ENCODE measurements at regions not wholly inside any gene's neighbourhood (a gene's known extent, or its start where the extent isn't known, plus 50 kb on each side); places are given as distances from the start of the nearest gene placed in this dataset.

- Histone ChIP-seq H4K20me1 (replicated peaks; ENCODE audit: insufficient read depth) (no peaks in the 10 kb centered on the region), H3K4me3 (no peak overlapping the region), H3F3A (replicated peaks; ENCODE audit: low read depth) (no peaks in the 10 kb centered on the region), H3K79me2 (replicated peaks; ENCODE audit: insufficient read depth) (no peaks in the 10 kb centered on the region), H3K36me3 (ENCODE audit: insufficient read depth) (no peaks in the 10 kb centered on the region), H3K4me2 (no peak overlapping the region), H3K27me3 (ENCODE audit: insufficient read depth) (no peaks in the 10 kb centered on the region), H3K27ac (ENCODE audit: low read depth) (no peak overlapping the region), H2AFZ (no peak overlapping the region), H3K9me2 (ENCODE audit: insufficient read depth) (no peaks in the 10 kb centered on the region), H3K4me1 (ENCODE audit: insufficient read depth) (no peaks in the 10 kb centered on the region)
- Mint-ChIP-seq H3K27ac (no peak overlapping the region), H3K36me3 (ENCODE audit: low read depth) (no peaks in the 10 kb centered on the region), H3K27me3 (ENCODE audit: insufficient read depth, low read depth, poor library complexity) (no peaks in the 10 kb centered on the region), H3K4me1 (no peaks in the 10 kb centered on the region), H3K4me3 (no peak overlapping the region), H3K9me3 (no peaks in the 10 kb centered on the region; the same call in 2 of the 3 replicates)
- TF ChIP-seq ZNF462 (CRISPR knock-in tag; IDR thresholded peaks at IDR 0.05) (no peak), ETS1 (IDR thresholded peaks at IDR 0.05) (no peak), EZH2phosphoT487 (IDR thresholded peaks at IDR 0.05; ENCODE audit: unreplicated experiment) (no peak), CTCF (conservative IDR thresholded peaks at IDR 0.05; ENCODE audit: low read depth in 2 of 2) (no peak), ZNF331 (CRISPR knock-in tag; IDR thresholded peaks at IDR 0.05; ENCODE audit: low read depth) (no peak), REST (IDR thresholded peaks at IDR 0.05; ENCODE audit: unreplicated experiment) (no peak), EZH2 (IDR thresholded peaks at IDR 0.05; ENCODE audit: low read depth, unreplicated experiment) (no peak), STAT1 (IDR thresholded peaks at IDR 0.05; ENCODE audit: unreplicated experiment) (no peak), NANOG (IDR thresholded peaks at IDR 0.05; ENCODE audit: borderline replicate concordance) (no peak)
- DNase-seq (ENCODE audit: low spot score) (no peak), ATAC-seq (no peak)
These were observed 780.8 kb upstream of the ARRDC3 start for GRCh38 chr5:92163906-92164305.

All from GM23338 (cell line).